WTC11 (cell line): ENCODE measurements at regions not wholly inside any gene's neighbourhood (a gene's known extent, or its start where the extent isn't known, plus 50 kb on each side); places are given as distances from the start of the nearest gene placed in this dataset.

Source experiments
- ARID4B ChIP-seq: sonication (generic); formaldehyde crosslinking; IDR thresholded peaks from 2 replicates; pipeline ENCODE4 v1.8.0; 2023; ENCODE audit warnings: missing genetic modification reagents, mild to moderate bottlenecking, borderline replicate concordance
- CTCF ChIP-seq: fragments of 200-600 bp; IDR thresholded peaks from 2 replicates; pipeline ENCODE4 v1.8.0; 2022; ENCODE audit warnings: antibody characterized with exemption
- IRF2 ChIP-seq: sonication (generic); formaldehyde crosslinking; IDR thresholded peaks from 2 replicates; pipeline ENCODE4 v1.8.0; 2022; ENCODE audit warnings: low read depth, missing genetic modification reagents, borderline replicate concordance
- JUN ChIP-seq: sonication (generic); formaldehyde crosslinking; IDR thresholded peaks from 2 replicates; pipeline ENCODE4 v1.8.0; 2023; ENCODE audit warnings: mild to moderate bottlenecking, missing genetic modification reagents
- MAX ChIP-seq: sonication (generic); formaldehyde crosslinking; IDR thresholded peaks from 2 replicates; pipeline ENCODE4 v1.8.0; 2022; ENCODE audit warnings: mild to moderate bottlenecking, missing genetic modification reagents
- NR1H2 ChIP-seq: sonication (generic); formaldehyde crosslinking; IDR thresholded peaks from 2 replicates; pipeline ENCODE4 v1.9.0; 2021; ENCODE audit warnings: mild to moderate bottlenecking, moderate library complexity, missing genetic modification reagents
- SMAD3 ChIP-seq: sonication (generic); formaldehyde crosslinking; IDR thresholded peaks from 2 replicates; pipeline ENCODE4 v1.8.0; 2022; ENCODE audit warnings: missing genetic modification reagents, mild to moderate bottlenecking, borderline replicate concordance
- SP1 ChIP-seq: sonication (generic); formaldehyde crosslinking; conservative IDR thresholded peaks from 2 replicates; pipeline ENCODE4 v1.8.1; 2022; ENCODE audit warnings: missing genetic modification reagents
- TEAD4 ChIP-seq: sonication (generic); formaldehyde crosslinking; IDR thresholded peaks from 2 replicates; pipeline ENCODE4 v1.8.0; 2022; ENCODE audit warnings: mild to moderate bottlenecking, missing genetic modification reagents
- USF1 ChIP-seq: sonication (generic); formaldehyde crosslinking; IDR thresholded peaks from 2 replicates; pipeline ENCODE4 v1.8.0; 2022; ENCODE audit warnings: mild to moderate bottlenecking, missing genetic modification reagents

- TF ChIP-seq CTCF (no peak), TEAD4 (CRISPR knock-in tag) (no peak), NR1H2 (no peak), MAX (no peak), SP1 (CRISPR knock-in tag) (no peak), SMAD3 (CRISPR knock-in tag) (no peak), JUN (CRISPR knock-in tag) (no peak), USF1 (CRISPR knock-in tag) (no peak), IRF2 (no peak), ARID4B (CRISPR knock-in tag) (no peak)
Observed at GRCh38 chr10:10780746-10781145, 236.9 kb upstream of the CELF2 start.
